Astrocyte of the spinal cord (primary cell): ENCODE measurements at regions not wholly inside any gene's neighbourhood (a gene's known extent, or its start where the extent isn't known, plus 50 kb on each side); places are given as distances from the start of the nearest gene placed in this dataset.

Source experiments
- DNase-seq: peaks from one replicate; pipeline ENCODE4 v3.0.0; 2011; ENCODE audit warnings: low read depth, low spot score
- H3K4me3 ChIP-seq: 2 replicates; pipeline ENCODE4 v1.5.1; 2011; ENCODE audit warnings: low read depth, mild to moderate bottlenecking, low read length, moderate library complexity
- in situ Hi-C: cut with HindIII; loops from 2 replicates; pipeline ENCODE4 v1.10.0; 2017; ENCODE audit warnings: low sequenced_read_pairs
- TF ChIP-seq, protein P1 (sequence below): IDR thresholded peaks from 2 replicates; pipeline ENCODE4 v1.5.1; 2012; ENCODE audit warnings: low read depth, mild to moderate bottlenecking, low read length, inconsistent platforms

DNA sequence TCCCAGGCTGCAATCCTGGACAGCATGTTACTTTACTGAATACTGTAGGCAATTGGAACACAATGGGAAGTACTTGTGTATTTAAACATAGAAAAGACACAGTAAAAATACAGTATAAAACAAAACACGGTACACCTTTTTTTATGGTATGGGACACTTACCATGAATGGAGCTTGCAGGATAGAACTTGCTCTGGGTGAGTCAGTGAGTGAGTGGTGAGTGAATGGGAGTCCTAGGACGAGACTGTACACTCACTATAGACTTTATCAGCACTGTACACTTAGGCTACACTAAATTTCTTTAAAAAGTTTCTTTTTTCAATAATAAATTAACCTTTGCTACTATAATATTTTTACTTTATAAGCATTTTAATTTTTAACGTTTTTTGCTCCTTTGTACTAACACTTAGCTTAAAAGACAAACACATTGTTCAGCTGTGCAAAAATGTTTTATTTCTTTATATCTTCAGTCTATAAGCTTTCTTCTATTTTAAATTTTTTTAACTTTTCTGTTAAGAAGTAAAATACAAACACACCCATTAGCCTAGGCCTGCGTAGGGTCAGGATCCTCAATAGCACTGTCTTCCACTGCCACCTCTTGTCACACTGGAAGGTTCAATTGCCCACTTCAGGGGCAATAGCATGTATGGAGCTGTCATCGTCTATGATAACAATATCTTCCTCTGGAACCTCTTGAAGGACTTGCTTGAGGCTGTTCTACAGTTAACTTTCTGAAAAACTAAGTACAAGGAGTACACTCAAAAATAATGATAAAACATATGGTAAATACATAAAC is 293.5 kb upstream of the FSTL5 start:
- TF ChIP-seq, protein P1, sequence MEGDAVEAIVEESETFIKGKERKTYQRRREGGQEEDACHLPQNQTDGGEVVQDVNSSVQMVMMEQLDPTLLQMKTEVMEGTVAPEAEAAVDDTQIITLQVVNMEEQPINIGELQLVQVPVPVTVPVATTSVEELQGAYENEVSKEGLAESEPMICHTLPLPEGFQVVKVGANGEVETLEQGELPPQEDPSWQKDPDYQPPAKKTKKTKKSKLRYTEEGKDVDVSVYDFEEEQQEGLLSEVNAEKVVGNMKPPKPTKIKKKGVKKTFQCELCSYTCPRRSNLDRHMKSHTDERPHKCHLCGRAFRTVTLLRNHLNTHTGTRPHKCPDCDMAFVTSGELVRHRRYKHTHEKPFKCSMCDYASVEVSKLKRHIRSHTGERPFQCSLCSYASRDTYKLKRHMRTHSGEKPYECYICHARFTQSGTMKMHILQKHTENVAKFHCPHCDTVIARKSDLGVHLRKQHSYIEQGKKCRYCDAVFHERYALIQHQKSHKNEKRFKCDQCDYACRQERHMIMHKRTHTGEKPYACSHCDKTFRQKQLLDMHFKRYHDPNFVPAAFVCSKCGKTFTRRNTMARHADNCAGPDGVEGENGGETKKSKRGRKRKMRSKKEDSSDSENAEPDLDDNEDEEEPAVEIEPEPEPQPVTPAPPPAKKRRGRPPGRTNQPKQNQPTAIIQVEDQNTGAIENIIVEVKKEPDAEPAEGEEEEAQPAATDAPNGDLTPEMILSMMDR = no peak
- H3K4me3 ChIP-seq = no peak overlapping the region
- DNase-seq = no peak
- in situ Hi-C loops = no loop called here

DNA sequence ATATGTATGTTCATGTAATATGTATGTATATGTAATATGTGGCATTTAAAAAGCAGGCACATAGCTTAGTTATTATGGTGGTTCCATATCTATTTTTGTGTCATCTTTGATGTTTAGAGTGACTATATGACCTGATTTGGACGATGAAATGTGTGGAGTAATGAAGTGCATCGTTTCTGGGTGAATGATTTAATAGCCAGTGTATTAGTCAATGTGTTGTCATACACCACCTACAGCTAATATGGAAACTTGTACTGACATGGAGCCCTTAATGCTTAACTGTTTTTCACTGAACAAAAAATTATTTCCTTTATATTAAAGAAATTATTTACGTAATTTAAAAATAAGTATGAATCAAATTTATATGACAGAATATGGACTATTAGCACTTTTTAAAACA is 292.3 kb upstream of the FSTL5 start:
- no peak for DNase-seq
- H3K4me3 ChIP-seq = no peak overlapping the region
- TF ChIP-seq, protein P1 = no peak
- in situ Hi-C loops = no loop called here

DNA sequence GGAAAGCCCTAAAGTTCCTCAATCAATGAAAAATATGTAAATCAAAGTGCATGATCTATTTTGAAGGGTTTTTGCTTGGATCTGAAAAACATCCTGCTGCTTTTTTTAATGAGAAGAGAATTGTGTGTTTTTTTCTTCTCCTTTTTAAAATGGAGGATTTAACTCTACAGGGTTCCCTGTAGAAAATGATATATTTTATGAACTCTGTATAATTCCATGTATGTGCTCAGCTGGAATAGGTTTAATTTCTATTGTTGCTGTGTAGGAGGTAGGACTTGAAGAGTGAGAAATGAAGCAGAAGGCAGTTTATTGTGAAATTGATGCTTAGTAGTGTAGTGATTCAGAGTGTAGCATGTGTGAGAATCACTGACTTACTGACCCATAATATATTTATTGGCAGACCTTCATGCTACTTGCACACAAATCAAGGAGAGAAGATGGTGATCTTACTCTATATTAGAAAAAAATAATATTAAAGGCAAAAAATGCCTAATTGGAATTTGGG is 286.8 kb upstream of the FSTL5 start:
- DNase-seq = no peak
- H3K4me3 ChIP-seq = no peak overlapping the region
- TF ChIP-seq, protein P1 = no peak
- in situ Hi-C loops = no loop called here

DNA sequence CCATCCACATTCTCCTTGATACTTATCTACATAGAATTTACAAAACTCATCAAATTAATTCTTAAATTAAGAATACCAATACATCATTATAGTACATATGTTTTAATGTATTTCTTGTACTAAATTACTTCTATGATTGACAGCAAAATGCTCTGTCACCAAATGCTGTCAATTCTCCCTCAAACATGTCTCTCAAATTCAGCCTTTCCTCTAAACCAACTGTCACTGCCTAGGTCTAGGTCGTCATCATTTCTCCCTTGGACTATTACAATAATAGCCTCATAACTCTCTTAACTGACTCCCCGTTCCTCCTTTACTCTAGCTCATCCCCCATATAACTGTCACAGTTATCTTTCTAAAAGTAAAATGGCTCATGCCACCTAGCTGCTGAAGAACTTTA is 279.7 kb upstream of the FSTL5 start:
- TF ChIP-seq, protein P1 = no peak
- in situ Hi-C loops = no loop called here

DNA sequence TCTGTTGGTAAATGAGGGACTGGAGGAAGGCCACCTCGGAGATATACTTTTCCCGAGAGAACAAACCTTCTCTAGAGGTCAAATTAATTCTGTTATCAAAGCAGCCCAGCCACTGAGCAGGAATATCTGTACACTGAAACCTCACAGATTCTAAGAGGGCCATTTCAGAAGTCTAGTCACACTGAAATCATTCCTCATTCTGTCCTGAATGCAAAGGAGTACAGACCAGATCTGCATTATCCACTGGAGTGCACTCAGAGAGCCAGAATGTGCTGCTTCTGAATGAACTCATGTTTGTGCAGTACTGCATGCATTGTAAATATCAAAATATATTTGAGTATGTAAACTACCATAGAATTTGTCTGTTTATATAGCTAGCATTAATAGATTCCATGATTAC is 278.3 kb upstream of the FSTL5 start:
- H3K4me3 ChIP-seq = no peak overlapping the region
- in situ Hi-C loops = no loop called here
- no peak for DNase-seq
- TF ChIP-seq, protein P1 = no peak

More for the DNA sequence above, 279.7 kb upstream of the FSTL5 start:
- no peak for DNase-seq
- H3K4me3 ChIP-seq = no peak overlapping the region

DNA sequence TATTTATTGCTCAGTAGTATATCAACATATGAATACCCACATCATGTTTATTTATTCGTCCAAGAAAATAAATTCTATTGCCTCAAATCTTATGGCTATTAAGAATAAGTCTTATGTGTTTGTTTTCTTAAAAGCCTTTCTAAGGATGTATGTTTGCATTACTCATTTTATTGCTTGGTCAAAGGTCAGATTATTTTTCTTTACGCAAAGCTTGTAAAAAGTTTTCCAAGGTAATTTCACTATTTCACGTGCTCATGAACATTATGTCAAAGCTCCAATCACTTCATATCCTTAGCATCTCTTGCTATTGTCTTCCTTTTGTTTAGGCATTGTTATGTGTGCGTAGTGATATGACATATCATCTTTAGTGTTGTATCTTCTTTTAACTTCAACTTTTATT is 258.5 kb upstream of the FSTL5 start:
- TF ChIP-seq, protein P1 = no peak
- in situ Hi-C loops = no loop called here
- H3K4me3 ChIP-seq = no peak overlapping the region
- DNase-seq = no peak
